ENCODE measurements at regions not wholly inside any gene's neighbourhood (a gene's known extent, or its start where the extent isn't known, plus 50 kb on each side); places are given as distances from the start of the nearest gene placed in this dataset.

DNA sequence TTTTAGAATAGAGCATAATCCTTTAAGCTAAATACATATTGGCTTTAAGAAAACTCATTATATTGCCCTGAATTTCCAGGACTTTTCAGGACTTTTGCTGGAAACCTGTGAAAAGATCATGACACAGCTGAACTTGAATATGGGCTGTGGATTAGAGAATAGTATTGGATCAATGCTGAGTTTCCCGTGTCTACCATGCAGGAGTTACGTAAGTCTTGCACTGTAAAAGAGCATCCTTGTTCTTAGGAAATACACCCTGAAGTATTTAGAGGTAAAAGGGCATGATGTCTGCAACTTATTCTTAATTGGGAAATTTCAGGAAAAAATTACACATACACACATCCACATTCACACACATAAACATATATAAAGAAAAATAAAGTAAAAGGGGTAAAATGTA, 82.1 kb downstream of the ZFP36L2 start:
- DNase-seq, result no peak

DNA sequence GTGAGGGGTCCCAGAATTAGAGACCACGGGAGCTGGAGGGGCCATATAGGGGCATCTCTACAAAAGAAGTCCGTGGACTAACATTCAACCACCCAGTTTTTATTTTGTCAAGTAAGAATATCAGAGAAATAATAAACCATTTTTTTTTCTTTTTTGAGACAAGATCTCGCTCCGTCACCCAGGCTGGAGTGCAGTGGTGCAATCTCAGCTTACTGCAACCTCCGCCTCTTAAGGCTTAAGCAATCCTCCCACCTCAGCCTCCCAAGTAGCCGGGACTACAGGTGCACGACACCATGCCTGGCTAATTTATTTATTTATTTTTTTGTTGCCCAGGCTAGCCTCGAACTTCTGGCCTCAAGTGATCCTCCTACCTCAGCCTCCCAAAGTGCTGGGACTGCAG, 82.7 kb downstream of the ZFP36L2 start:
- no peak for DNase-seq

DNA sequence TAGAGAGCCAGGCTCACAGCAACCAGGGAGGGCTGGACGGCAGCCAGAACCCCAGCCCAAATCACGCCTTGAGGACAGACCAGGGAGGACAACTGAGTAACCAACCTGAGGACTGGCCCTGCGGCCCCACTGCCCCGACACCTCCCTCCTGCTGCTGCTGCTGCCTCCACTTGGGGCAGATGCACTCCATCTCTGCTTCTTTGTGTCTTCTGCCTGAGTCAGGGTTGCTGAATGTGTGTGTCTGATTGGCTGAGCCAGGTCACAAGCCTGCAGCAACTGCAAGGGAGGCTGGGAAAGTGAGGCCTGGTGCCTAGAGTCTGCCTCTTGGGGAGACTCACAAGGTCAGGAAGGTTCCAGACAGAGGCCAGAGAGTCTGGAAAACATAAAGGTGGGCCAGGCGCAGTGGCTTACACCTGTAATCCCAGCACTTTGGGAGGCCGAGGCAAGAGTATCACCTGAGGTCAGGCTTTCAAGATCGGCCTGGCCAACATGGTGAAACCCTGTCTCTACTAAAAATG, 83.4 kb downstream of the ZFP36L2 start:
- DNase-seq, result no peak

DNA sequence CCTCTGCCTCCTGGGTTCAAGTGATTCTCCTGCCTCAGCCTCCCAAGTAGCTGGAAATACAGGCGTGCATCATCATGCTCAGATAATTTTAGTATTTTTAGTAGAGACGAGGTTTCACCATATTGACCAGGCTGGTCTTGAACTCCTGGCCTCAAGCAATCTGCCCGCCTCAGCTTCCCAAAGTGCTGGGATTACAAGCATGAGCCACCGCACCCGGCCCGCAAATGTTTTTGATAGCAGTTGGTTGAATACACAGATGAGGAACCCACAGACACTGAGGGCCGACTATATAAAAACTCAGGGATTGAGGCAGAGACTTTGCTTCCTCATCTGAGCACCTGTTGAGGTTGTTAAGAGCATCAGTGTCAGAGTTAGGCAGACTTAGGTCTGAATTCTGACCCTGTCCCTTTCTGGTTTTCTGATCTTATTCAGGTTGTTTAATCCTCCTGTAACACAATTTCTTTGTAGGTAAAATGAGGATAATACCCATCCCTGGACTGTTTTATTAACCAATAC, 84.7 kb downstream of the ZFP36L2 start:
- DNase-seq, result peak; percentile 19

DNA sequence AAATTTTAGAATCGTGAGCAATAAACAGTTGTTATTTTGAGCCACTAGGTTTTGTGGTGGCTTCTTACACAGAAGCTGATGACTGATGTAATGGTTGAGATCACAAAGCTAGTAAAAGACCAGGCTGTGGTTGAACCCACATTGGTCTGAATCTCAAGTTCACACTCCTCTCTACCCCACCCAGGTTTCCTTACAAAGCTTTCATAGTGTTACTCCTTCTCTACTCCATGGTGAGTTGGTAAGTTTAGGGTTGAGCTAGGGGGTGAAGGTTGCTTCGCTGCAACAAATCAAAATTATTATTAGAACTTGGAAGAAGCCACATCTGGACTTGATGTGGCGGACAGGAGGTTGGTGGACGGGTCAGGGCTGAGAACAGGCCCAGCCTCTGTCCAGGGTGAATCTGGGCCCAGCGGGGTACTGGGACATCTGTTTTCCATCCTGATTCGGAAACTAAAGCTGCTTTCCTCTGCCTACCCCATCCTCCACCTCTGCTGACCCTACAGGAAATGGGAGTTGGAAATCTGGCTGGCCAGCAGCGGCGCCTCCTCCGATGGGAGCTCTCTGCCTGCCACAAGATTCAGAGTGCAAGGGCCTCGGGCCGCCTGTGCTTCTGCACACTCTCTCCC, 86.3 kb downstream of the ZFP36L2 start:
- no peak for DNase-seq

DNA sequence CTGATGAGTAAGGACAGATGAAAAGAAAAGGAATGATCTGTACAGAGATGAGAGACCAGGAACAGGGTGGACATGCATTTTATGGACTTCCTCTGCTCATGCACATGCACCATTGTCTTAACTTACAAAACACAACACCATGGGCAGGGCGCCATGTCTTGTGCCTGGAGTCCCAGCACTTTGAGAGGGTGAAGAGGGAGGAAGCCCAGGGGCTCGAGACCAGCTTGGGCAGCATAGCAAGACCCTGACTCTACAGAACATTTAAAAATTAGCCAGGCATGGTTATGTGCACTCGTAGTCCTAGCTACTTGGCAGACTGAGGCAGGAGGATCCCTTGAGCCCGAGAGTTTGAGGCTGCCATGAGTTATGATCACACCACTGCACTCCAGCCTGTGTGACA, 86.9 kb downstream of the ZFP36L2 start:
- DNase-seq, result no peak

DNA sequence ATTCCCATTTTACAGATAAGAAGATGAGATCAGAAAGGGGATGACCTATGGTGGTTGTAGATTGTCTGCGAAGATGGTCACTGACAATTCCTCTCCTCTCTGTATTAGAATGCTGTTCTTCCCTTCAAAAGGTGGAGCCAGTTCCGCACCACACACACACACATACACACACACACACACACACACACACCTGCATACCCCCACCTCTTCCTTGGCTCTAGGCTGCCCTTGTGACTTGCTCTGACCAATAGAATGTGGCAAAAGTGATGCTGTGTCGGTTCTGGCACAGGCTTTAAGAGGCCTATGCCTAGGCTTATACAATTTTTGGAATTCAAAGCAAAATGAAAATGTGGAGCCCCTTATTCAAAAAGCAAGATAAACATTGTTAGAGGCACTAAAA, 88.0 kb downstream of the ZFP36L2 start:
- DNase-seq, result no peak

DNA sequence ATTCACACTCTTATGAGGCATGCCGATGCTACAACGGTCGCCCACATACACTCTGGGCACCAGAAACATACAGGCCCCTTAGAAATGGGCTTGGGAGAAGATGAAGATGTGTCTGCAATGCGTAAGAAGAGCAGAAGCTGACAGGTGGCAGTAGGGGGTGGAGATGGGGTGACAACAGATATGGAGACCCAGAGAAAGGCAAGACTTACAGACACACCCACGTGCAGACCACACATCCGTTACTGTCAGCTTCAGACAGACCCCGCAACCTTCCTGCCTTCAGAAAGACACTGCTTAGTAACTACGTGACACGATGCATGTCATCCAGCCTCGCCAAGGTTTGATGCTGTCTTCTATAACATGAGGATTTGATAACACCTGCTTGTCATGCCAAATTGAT, 89.5 kb downstream of the ZFP36L2 start:
- DNase-seq, result peak; percentile 71

DNA sequence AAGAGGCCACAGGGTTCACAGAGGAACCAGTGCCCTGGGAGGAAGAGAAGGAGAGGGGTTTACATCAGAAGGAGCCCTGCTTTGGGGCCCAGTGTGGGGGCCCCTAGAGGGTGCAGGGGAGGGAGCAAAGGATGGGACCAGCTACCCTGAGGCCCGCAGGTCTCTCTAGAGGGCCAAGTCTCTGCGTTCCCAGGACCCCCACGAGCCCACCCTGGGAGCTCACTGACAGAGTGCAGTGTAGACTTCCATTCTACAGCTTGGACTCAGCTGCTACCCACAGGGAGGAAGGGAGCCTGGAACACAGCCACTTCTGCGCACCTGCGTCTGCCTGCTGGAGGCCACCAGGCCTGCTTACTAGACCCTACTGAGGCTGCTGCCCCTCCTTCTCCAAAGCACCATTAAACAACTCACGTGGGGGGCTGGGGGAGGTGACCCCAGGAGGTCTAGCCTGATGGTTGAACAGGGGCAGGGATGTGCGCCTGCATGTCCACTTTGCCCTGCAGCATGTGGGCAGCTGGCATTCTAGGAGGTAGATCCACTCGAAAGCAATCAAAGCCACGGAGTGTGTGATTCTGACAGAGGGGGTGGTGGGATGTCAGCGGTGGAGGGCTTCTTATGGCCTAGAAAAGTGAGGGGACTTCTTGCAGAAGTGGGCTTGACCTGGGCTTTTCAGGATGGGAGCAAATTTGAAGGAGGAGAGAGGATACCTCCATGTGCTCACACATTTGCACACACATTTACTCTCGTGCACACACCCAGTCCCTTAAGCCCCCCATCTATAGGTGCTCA, 90.2 kb downstream of the ZFP36L2 start:
- DNase-seq, result no peak

DNA sequence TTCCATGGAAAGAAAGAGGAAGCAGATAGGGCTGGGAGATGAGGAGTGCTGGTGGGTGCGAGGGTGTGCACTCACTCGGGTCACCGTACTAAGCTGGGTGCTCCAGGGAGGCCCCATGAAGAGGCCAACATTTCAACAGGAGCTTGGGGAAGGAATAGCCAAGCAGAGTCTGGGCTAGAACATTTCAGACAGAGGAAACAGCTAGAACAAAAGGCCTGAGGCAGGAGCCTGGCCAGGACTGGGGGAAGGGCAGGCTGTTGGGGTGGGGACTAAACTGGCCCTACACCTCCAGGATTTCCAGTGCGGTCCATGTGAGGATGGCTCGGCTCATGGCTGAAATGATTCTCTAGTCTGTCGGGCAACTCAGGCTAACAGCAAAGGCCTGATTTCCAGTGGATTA, 90.8 kb downstream of the ZFP36L2 start:
- DNase-seq, result no peak

DNA sequence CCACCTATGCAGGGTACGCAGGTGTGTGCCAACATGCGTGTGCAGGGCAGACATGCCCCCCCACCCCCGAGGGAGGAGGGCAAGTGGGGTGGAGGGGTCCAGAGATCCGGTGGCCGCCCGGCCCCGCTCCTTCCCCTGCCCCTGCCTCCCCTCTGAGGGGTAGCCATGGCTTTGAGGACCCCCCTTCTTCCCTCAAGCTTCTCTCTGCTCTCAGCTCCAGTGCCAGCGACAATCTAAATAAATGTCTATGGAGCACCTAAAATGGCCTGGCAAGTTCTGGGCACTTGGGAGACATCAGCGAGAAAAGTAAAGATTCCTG, 91.9 kb downstream of the ZFP36L2 start:
- DNase-seq, result no peak

DNA sequence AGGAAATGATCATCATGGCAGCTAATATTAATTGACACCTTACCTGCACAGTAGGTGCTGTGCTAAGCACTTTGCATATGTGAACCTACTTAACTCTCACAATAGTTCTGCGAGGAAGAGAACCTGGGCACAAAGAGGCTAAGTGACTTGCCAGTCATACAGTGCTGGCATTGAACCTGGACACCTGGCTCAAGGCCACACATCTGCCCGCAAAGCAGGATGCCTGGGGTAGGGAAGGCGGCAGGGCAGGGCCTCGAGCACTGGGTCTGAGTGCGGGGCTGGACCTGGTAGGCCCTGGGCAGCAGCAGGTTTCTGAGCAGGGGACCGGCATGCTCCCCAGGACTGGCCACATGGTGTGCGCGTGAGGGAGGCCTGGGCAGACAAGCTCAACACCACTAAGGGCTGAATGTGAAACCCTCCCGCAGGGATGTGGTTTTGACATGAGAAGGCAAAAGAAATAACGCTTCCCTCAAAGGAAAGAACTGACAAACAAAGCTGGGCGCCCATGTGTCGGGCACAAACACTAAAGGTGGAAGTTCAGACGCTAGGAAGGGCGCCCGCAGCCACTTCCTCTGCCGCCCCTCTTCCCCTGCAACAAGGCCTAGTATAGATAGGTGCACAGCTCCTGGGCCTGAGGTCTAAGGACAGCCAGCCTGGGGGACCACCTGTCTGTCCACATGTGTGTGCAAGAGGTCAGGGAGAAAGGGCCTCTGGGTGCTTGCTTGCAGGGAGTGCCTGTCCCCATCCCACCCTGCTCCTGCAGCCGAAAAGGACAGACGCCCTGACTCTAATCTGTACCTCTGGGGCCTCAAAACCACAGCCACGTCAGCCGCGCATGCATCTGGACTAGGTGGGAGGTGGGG, 92.5 kb downstream of the ZFP36L2 start:
- peak; percentile 85 for DNase-seq

DNA sequence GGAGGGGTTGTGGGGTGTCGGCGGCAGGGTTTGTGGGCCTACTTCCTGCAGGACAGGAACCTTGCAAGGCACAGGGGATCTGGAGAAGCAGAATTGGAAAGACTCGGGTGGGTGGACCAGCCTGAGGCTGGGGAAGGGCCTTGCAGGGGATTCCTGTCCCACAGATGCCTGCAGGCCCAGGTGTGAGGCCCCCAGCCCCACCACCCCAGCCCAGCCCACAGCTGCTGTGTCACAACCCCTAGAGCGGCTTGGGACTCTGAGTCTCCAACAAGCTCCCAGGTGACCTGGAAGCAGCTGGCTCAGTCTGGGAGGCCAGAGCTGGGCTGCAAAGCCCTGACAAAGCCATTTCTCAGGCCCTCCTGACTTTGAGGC, 93.1 kb downstream of the ZFP36L2 start:
- DNase-seq, result no peak

DNA sequence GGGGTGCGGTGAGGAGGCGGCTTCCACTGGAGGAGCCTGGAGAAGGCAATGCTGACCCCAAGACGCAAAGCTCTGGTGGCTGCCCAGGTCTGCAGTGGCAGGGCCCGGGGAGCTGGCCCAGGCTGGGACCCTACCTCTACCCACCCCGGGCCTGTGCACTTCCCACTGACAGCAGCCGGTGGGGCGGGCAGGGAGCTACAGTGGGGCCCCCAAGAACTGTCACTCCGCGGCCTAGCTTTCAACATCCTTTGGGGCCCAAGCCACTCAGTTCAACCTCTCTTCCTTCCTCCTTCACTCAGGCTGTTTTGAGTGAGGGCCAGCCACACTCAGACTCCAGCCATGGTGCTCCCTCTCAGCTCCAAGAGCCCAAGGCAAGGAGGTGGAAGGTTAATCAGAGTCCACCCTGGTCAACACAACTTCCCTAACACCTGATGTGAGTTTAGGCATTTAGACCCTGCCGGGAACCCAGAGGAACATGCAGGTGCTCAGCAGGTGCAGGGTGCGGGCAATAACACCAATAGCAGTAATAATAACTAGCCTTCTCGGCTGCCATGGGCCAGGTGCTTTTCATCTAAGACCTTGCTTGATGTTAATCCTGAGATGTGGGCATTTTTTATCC, 93.6 kb downstream of the ZFP36L2 start:
- DNase-seq, result no peak

DNA sequence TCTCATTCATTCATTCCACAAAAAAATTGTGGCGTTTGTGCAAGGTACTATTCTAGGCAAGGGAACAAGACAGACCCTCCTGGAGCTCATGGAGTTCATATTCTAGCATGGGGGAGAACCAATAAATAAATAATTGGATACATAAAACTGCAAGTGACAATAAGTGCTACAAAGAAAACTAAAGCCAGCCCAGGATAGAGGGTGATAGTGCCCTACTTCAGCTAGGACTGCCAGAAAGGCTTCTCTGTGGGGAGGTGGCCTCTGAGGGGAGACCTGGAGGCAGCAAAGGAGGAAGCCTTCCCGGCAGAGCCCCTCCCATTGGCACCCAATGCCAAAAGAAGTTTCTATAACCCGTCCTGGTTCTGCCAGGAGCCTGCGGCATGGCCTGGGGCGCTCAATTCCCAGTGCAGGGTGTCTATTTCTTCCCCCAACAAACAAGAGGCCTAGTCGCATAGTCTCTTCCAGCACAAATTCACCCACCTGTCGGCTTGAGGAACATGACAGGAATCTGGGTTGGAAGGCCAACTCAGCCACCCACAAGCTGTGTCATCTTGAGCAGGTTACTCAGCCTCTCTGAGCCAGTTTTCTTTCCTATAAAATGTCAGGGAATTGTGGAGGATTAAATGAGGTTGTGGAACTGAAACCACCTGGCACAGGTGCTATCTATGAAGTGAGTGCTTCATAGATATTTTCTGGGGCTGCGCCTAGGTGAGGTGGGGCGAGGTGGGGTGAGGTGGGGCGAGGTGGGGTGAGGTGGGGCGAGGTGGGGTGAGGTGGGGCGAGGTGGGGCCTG, 94.3 kb downstream of the ZFP36L2 start:
- no peak for DNase-seq

DNA sequence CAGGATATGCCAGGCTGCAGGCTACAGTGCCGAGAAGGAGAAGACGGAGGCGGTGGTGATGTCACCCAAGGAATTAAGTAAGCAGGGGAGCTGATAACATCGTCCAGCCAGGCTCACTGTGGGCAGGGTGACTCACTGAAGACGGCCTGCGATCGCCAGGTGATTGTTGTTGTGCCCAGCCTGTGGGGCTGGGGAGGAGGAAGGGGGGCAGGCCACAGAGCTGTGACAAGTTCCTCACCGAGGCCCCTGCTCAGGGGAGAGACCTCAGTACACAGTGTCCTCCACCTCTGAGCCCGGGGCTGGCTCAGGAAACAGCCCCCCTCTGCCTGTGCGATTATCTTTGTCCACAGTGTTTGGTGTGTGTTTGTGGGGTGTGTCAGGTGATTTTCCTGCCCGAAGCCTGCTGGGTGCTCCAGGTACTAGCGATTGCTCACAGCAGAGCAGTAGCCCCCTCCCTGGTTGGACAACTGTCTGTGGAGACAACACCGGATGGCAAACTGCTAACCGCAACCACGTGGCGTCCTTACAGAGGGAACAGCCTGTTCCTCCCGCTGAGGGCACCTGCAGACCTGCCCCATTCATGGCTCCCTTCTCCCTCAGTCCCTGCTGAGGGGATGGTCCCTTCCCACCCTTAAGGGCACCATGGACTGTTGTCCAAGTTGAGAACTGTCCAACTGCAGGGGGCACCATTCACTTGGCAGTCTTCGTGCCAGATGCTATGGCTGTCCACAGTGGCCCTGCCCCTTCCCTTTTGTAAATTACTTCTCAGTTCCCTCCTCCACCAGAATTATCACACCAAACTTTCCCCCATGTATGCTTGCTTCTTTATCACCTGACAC, 95.1 kb downstream of the ZFP36L2 start:
- peak; percentile 78 for DNase-seq

DNA sequence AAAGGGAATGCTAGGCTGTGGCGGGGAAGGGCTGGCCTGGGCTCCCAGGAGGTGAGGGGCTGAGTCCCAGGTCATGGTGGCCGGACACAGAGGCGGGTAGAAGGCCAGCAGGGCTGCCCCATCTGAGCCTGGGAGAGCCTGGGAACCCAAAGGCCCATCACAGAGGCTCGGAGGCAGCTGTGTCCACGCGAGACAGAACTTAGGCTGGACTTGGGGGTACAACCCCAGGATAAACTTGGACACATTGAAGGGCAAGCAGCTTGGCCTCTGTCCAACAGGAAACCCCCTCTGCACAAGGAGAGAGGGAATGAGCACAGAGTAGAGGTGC, 95.9 kb downstream of the ZFP36L2 start:
- DNase-seq, result no peak

DNA sequence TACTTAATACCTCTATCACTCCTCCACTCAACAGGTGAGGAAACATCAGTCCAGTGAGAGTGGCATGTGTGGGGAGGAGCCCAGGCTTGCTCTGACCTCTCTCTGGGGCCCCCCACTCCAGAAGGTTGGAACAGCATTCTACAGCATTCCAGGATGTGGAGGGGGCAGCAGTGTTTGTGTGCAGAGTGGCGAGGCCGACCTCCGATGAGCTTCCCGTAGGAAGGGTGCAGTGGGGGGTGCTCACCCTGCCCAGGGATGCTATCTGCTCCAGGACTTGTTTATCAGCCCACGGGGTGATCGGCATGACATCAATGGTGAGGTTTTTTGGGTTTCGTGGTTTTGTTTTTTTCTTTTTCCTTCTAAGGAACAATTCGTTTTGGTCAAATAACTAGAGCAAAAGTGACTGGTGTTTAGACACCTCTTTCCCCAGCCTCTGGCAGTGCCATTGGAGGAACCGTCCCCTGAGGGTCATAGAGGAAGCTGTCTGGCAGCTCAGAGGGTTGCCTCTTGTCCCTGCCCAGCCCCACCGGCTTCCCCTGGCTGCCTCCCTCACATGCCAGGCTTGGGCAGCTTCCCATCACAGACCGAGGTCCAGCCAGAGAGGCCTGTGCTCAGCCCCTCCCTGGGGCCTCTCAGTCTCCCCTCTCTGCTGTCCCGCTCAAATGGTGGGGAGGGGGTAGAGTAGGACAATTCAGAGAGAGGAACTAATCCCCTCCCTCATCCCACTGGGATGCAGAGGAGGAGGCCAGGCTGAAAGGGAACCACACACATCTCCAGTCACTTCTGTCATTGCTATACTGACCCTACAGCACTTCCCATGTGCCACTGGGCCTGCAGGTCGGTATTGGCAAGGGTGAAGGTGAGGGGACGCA, 96.5 kb downstream of the ZFP36L2 start:
- peak; percentile 55 for DNase-seq

DNA sequence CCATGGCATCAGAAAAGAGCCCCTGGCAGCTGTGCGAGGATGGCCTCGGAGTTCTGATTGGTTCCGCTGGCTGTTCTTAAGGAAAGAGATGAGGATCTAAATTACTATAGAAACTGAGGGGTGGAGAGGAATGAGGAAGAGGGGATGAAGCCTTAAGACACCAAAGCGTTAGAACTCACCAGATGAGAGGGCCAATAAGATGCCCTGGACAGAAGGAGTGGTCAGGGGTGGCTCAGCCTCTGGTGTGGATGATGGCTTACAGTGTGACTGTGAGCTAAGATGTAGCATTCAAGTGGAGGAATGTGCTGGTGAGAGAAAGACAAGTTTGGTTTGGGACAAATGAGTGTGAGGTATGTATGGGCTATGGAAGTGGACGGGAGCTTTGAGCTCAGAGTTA, 97.8 kb downstream of the ZFP36L2 start:
- DNase-seq, result no peak

DNA sequence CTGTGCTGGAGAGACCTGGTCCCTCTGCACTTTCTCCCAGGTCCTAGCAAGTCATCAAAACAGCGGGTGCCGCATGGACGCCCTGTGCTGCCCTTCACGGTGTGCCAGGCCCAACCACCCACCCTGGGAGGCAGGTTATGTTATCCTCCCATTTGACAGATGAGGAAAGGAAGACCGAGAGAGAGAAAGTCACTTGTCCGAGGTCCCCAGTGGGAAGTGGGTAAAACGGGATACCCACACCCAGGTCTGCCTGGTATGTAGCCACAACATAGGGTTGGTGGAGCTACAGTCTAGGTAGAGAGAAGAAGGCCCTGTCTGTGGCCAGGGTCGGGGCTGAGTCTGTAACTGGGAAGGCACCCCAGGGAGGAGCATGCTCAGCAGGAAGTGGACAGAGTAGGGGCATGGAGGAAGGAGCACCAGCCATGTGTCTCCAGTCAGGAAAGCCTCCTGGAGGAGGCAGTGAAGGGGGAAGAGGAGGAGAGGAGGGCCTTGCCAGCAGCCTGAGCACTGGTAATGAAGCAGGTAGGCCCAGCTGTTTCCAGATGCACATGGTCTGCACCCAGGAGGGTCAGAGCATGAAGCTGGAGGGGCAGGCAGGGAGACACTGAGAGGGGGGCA, 98.4 kb downstream of the ZFP36L2 start:
- no peak for DNase-seq

All from activated T-cell treated with anti-CD3 and anti-CD28 coated beads, Interleukin-2, amount 50 U/mL, for 1 hour (primary cell).